Epithelial cell of proximal tubule (primary cell): ENCODE measurements at regions not wholly inside any gene's neighbourhood (a gene's known extent, or its start where the extent isn't known, plus 50 kb on each side); places are given as distances from the start of the nearest gene placed in this dataset.

Experiments used
- DNase-seq: peaks from one replicate; pipeline ENCODE4 v3.0.0-alpha.2; 2011; ENCODE audit warnings: low read depth
- H3K4me3 ChIP-seq: 2 replicates; pipeline ENCODE4 v1.5.1; 2011; ENCODE audit warnings: low read depth, mild to moderate bottlenecking, low read length
- TF ChIP-seq, protein P1 (sequence below): conservative IDR thresholded peaks from 2 replicates; pipeline ENCODE4 v1.5.1; 2012; ENCODE audit warnings: low read depth, mild to moderate bottlenecking, low read length

DNA sequence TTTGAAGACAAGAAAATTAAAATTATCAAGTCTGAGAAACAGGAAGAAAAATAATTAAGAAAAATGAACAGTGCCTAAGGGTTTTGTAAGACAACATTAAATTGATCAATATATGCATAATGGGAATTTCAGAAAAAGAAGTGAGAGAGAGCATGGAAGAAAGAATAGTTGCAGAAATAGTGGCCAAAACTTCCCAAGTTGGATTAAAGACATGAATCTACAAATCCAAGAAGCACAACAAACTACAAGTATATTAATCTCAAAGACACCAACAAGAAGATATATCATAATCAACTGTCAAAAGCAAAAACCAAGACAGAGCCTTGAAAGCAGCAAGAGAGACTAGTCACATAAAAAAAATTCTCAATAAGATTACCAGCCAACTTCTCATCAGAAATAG is 488.0 kb downstream of the RASEF start:
- TF ChIP-seq, protein P1, sequence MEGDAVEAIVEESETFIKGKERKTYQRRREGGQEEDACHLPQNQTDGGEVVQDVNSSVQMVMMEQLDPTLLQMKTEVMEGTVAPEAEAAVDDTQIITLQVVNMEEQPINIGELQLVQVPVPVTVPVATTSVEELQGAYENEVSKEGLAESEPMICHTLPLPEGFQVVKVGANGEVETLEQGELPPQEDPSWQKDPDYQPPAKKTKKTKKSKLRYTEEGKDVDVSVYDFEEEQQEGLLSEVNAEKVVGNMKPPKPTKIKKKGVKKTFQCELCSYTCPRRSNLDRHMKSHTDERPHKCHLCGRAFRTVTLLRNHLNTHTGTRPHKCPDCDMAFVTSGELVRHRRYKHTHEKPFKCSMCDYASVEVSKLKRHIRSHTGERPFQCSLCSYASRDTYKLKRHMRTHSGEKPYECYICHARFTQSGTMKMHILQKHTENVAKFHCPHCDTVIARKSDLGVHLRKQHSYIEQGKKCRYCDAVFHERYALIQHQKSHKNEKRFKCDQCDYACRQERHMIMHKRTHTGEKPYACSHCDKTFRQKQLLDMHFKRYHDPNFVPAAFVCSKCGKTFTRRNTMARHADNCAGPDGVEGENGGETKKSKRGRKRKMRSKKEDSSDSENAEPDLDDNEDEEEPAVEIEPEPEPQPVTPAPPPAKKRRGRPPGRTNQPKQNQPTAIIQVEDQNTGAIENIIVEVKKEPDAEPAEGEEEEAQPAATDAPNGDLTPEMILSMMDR: no peak
- DNase-seq: no peak
- H3K4me3 ChIP-seq: no peak overlapping the region

DNA sequence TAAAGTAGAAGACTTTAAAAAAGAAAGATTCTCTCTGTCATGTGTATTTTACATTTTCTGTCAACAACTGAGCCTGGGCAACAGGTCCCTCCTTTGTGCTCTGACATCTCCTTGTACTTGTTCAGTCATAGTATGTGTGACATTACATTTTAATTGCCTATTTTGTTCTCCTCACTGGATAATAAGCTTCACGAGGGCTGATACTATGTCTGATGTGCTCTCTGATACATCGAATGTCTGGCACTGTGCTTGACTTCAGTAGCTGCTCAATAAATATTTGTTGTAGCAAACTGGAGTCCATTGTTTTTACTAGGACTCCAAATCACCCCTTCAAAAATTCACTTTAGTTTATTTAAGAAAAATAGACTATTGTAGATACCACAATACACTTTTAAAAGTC is 482.0 kb downstream of the RASEF start:
- no peak for DNase-seq
- TF ChIP-seq, protein P1: no peak
- no peak overlapping the region for H3K4me3 ChIP-seq

DNA sequence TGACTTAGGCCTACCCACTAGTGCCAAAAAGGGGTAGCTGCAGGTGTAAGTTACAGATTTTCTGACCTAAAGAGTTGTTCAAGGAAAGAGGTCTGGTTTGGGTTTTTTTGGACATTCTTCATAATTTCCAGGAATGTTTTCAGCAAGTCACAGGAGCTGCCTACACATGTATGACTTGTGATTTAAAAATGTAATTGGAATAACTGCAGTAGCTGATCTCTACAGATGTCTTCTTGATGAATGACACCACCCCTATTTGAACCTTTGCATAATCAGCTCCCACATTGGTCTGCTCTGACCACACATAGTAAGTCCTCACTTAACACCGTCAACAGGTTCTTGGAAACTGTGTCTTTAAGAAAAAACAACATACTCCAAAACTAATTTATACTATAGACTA is 481.4 kb downstream of the RASEF start:
- DNase-seq: no peak
- no peak overlapping the region for H3K4me3 ChIP-seq
- TF ChIP-seq, protein P1: no peak

DNA sequence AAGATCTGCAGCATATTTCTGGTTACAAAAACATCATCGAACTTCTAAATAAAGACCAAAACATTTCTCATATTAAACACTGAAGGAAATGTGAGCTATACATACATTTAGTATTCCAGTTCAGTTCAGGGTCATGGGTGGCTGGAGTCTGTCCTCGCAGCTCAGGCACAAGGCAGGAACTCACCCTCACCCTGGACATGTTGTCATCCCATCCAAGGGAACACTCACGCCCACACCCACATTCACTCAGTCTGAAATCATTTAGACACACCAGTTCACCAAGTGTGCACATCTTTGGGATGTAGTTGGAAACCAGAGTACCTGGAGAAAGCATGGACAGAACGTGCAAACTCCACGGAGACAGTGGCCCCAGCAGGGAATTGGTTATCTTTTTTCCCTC is 481.0 kb downstream of the RASEF start:
- H3K4me3 ChIP-seq: no peak overlapping the region
- TF ChIP-seq, protein P1: no peak

DNA sequence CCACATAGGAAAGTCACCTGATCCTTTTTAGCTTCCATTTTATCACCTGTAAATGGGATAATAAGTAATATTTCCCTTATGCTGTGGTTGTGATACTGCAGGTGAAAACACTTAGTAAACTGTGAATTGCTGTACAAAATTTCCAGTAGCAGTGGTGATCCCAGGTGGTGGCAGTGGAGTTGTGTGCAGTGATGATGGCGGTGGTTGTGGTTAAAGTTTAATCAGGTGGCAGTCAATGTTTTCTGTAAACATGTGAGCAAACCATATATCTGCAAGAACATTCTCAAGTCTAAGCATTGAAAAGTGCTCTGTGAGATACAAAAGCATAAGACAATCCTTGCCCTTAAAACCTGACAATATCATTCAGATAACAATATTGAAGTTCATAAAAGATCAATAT is 480.2 kb downstream of the RASEF start:
- TF ChIP-seq, protein P1: no peak
- DNase-seq: no peak
- H3K4me3 ChIP-seq: no peak overlapping the region

More for the DNA sequence above, 481.0 kb downstream of the RASEF start:
- DNase-seq: no peak

DNA sequence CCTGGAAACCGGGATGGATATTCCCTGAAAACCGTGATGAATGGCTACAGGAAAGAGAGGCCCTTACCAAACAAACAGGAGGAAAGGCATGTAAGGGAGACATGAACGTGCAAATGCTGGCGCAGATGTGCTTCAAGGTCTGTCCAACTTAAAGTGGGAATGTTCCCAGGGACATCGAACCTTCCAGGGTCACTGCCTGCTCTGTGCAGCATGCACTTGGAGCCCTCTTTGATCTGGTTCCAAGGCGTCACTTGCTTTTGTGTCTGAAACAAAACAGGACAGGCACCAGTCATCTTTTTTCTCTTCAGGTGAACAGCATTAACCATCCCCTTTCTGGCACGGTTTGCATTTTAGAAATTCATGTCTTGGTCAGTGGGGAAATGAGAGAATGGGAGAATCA is 479.4 kb downstream of the RASEF start:
- DNase-seq: no peak
- TF ChIP-seq, protein P1: no peak
- H3K4me3 ChIP-seq: no peak overlapping the region

DNA sequence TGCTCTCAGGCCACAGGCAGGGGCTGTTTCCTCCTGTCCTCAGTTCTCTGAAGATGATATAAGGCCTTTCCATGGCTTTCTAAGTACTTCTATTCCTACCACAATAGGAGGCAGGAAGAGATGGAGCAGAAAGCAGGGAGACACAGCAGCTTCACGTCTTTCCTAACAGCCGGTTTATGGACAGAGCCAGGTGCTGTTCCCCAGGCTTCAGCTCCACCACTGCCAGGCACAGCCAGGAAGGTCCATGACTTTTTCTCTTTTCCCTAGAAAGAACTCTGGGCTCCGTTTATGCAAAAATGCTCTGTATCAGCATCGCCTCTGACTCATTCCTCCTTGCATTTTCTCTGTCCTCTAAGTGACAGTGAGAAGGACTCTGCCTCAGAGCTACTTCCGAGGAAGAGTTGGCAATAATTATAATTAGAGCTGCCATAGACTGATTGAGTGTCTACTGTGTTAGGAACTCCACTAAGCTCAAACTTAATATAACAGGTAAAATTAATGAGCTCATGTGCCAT is 478.5 kb downstream of the RASEF start:
- TF ChIP-seq, protein P1: no peak
- DNase-seq: no peak
- no peak overlapping the region for H3K4me3 ChIP-seq
